Suppressor macrophage treated with lipopolysaccharide for 4 hours (primary cell): ENCODE measurements at regions not wholly inside any gene's neighbourhood (a gene's known extent, or its start where the extent isn't known, plus 50 kb on each side); places are given as distances from the start of the nearest gene placed in this dataset.

Experiments used
- DNase-seq: peaks from one replicate; pipeline ENCODE4 v3.0.0-alpha.2; 2020

GRCh38 chr6:71205336-71205956 lies 83.2 kb upstream of the OGFRL1 start:
- DNase-seq, result no peak

- no peak for DNase-seq
Observed at GRCh38 chr6:71206089-71206488, 82.5 kb upstream of the OGFRL1 start.

GRCh38 chr6:71209206-71209605 lies 79.4 kb upstream of the OGFRL1 start:
- DNase-seq, result no peak

DNA sequence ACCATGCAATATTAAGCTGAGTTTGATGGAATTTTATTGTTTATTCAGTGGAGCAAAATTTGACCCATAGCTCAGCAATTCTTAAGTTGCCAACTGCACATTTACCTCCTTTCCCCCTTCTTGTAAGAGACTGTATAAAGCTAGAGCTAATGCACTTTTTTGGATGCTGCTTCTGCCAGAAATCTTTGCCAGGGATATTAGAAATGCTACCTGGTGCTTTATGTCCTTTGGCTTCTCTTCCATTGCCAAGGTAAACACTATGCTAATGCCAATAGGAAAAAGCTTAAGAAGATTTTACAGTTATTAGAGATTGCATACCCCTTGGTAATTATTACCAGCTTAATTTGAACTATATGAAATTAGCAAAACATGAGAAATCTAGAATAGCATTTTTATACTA lies 79.0 kb upstream of the OGFRL1 start:
- DNase-seq, result no peak

- DNase-seq, result no peak
Observed at GRCh38 chr6:71211799-71212198, 76.8 kb upstream of the OGFRL1 start.

DNA sequence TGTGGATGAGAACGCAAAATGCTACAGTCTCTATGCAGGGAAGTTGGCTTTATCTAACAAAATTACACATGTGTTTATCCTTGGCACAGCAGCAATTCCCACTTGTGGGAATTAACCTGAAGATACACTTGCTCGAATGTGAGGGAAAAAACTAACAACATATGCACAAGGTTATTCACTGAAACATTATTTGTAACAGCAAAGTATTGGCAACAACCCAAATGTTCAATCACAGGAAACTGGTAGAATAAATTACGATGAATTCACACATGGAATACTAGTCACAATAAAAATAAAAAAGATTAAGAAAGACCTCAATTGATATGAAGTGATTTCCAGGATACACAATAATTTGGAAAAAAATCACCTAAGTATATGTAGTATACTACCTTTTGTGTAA lies 68.1 kb upstream of the OGFRL1 start:
- no peak for DNase-seq

DNA sequence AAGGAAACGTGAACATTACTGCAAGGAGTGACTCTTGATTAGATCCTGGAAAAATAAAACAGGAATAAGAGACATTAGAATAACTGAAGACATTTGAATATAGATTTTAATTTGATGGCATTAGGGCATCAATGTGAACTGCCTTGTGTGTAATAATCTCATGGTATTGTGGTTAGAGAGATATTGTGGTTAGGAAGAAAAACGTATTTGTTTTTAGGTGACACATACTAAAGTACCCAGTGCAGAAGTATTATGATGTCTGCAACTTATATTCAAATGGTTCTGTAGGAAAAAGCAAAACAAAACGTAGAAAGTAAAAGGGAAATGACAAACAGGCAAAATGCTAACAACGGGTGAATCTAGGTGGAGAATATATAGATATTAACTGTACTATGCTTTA lies 65.9 kb upstream of the OGFRL1 start:
- no peak for DNase-seq

DNA sequence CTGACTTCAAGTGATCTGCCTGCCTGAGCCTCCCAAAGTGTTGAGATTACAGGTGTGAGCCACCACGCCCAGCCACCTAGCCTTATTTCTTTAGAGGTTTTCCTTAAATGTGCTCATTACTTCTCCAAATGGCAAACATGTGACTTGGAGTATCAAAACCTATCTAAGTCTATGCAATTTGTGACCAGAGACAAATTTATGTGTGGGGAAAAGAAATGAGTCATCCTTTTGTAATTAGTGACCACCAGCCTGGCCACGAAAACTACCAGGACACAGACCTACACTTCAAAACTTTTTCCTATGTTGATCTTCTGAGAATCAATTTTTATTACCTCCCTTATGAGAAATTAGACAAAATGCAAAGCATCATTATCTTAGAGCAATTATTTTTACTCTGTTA lies 64.6 kb upstream of the OGFRL1 start:
- DNase-seq, result no peak

GRCh38 chr6:71226151-71226550 lies 62.5 kb upstream of the OGFRL1 start:
- no peak for DNase-seq

DNA sequence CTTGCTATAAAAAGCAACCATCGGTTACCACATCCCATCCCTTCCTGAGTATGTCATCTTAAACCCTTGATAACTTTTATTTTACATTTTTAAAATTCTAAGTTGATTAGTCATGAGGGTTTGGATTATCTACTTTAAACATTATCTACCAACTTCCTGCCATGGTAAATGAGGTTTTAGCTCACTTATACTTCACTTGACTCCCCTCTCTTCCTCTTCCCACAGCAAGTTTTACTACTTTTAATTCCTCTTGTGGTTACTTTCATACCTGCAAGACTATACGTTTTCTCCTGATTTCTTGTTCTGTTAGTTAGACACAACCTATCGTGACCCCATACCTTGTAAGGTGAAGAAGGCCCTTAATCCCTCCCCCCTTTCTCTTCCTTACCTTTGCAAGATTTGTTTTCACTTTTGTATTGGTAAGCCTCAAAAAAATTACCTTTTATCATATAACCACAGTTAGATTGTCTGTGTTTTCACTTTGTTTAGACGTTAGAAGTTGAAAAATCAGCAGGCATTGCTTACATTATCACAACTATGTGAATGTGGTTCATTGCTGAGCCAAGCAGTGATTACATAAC lies 60.1 kb upstream of the OGFRL1 start:
- DNase-seq, result no peak

GRCh38 chr6:71229477-71229876 lies 59.1 kb upstream of the OGFRL1 start:
- DNase-seq, result no peak

DNA sequence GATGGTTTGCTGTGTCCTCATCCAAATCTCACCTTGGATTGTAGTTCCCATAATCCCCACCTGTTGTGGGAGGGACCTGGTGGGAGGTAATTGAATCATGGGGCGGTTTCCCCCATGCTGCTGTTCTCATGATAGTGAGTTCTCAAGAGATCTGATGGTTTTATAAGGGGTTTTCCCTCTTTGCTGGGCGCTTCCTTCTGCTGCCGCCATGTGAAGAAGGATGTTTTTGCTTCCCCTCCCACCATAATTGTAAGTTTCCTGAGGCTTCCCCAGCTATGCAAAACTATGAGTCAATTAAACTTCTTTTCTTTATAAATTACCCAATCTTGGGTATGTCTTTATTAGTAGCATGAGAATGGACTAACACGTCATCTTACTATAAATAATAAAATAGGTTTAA lies 55.7 kb upstream of the OGFRL1 start:
- peak; percentile 60 for DNase-seq

GRCh38 chr6:71236926-71237434 lies 51.6 kb upstream of the OGFRL1 start:
- DNase-seq, result no peak

DNA sequence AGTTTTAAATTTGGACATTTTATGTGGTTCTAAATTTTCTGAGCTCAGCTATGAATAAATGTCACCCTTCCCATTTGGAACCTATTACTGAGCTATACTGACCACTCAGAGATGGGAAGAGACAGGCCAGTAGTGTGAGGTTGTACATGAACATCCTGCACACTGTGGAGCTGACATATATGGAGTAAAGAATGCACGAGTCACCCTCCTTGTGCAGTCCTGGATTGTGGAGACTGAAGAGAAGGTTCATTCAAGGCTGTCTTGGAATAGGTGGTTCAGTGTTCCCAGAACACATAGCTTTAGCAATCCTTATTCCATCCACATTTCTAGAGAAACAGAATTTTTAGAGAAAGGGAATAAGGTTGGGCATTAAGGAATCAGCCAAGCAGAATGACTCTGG lies 50.3 kb upstream of the OGFRL1 start:
- no peak for DNase-seq
